Central memory CD4-positive, alpha-beta T cell (primary cell): ENCODE measurements at regions not wholly inside any gene's neighbourhood (a gene's known extent, or its start where the extent isn't known, plus 50 kb on each side); places are given as distances from the start of the nearest gene placed in this dataset.

Experiments used
- DNase-seq: peaks from one replicate; pipeline ENCODE4 v3.0.0; 2022

- DNase-seq: peak; percentile 47
These were observed 62.1 kb upstream of the PRSS58 start for GRCh38 chr7:142319970-142320369.

GRCh38 chr7:142314281-142314680 lies 56.4 kb upstream of the PRSS58 start:
- no peak for DNase-seq

GRCh38 chr7:142313528-142313927 lies 55.7 kb upstream of the PRSS58 start:
- DNase-seq: peak; percentile 37

- DNase-seq: no peak
These were observed 54.0 kb upstream of the PRSS58 start for GRCh38 chr7:142311876-142312275.

GRCh38 chr7:142308918-142309317 lies 51.1 kb upstream of the PRSS58 start:
- no peak for DNase-seq

- no peak for DNase-seq
These were observed 50.5 kb upstream of the PRSS58 start for GRCh38 chr7:142308326-142308725.
